ENCODE measurements at regions not wholly inside any gene's neighbourhood (a gene's known extent, or its start where the extent isn't known, plus 50 kb on each side); places are given as distances from the start of the nearest gene placed in this dataset.

DNA sequence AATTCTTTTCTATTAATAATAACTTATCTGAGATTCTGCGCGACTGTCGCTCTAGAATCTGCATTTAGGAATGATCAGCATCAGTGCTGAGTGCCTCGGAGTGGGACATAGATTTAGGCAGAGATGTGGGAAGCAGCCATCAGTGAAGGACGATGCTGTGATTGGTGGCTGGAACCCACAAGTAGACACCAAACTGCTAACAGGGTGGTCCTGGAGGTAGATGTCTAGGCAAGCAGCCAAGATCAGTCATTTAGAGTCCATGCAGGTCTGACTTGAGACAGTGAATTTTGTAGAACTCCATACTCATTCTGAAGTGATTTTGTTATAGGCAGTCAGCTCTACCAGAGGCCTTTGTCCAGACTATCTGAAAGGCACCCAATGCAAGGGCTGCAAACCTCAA, 51.8 kb upstream of the LYST start (continued):
- TF ChIP-seq USF2 (IDR thresholded peaks at IDR 0.05; ENCODE audit: low read depth, low read length) (no peak), RCOR1 (IDR thresholded peaks at IDR 0.05; ENCODE audit: insufficient replicate concordance, low read length) (no peak), NFE2L2 (IDR thresholded peaks at IDR 0.05; ENCODE audit: low read depth, low read length) (no peak)

GRCh38 chr1:235918032-235918431, 51.3 kb upstream of the LYST start:
- BruUV-seq (replicated peaks) = no TSS peak
- ATAC-seq (ENCODE audit: low read depth) (no peak), DNase-seq (no peak)
- Histone ChIP-seq H4K91ac (ENCODE audit: insufficient read depth, low read depth, low read length) (peak overlapping the region; percentile 29; the same call in 1 of the 2 replicates), H4K20me1 (ENCODE audit: insufficient read depth, low read length) (no peaks in the 10 kb centered on the region), H3K4ac (ENCODE audit: low read depth, low read length) (peak overlapping the region; percentile 85), H3K4me3 (ENCODE audit: insufficient read depth, low read depth, low read length) (no peak overlapping the region), H4K5ac (ENCODE audit: low read depth, low read length) (peak overlapping the region; percentile 45; the same call in 1 of the 2 replicates), H2AK9ac (replicated peaks; ENCODE audit: low read depth, low read length, poor library complexity) (no peak overlapping the region), H3K27me3 (ENCODE audit: control insufficient read depth, insufficient read depth, low read length) (no peaks in the 10 kb centered on the region), H3K14ac (replicated peaks; ENCODE audit: low read depth, low read length) (0 out of 2 replicates have a peak overlapping the region, but pooled peaks have one; percentile 8), H2BK5ac (ENCODE audit: low read depth, low read length, poor library complexity, severe bottlenecking) (peak overlapping the region; percentile 53), H2BK20ac (ENCODE audit: low read depth, low read length) (peak overlapping the region; percentile 65), H2BK120ac (ENCODE audit: low read depth, low read length) (peak overlapping the region; percentile 80), H3K36me3 (ENCODE audit: control insufficient read depth, insufficient read depth, low read length) (no peaks in the 10 kb centered on the region), H3K27ac (ENCODE audit: insufficient read depth, low read length) (no peak overlapping the region), H3K56ac (ENCODE audit: extremely low read depth, insufficient read depth, low read length) (no peak overlapping the region), H2AK5ac (ENCODE audit: low read depth, low read length) (peak overlapping the region; percentile 90), H3K9ac (ENCODE audit: low read depth, low read length) (no peak overlapping the region), H2BK15ac (ENCODE audit: low read depth, low read length) (peak overlapping the region; percentile 72; the same call in 1 of the 3 replicates), H3K23ac (ENCODE audit: low read depth, low read length) (no peak overlapping the region), H3K79me1 (ENCODE audit: low read depth in 1 of 2, low read length in 2 of 2) (no peaks in the 10 kb centered on the region), H3K9me3 (ENCODE audit: control insufficient read depth, insufficient read depth, low read length) (no peaks in the 10 kb centered on the region), H3K4me2 (ENCODE audit: low read depth, low read length) (no peak overlapping the region), H3K18ac (ENCODE audit: low read depth, low read length) (peak overlapping the region; percentile 70; the same call in 1 of the 2 replicates), H2AFZ (replicated peaks; ENCODE audit: low read length, poor library complexity) (no peak overlapping the region), H3K4me1 (ENCODE audit: control insufficient read depth, insufficient read depth, low read length) (peaks cover 13% of the 10 kb centered on the region), H4K8ac (ENCODE audit: low read depth in 2 of 2, low read length in 2 of 2) (no peak overlapping the region; a peak in 2 of 4 replicates), H3K9me1 (ENCODE audit: insufficient read depth, low read length) (peaks cover 23% of the 10 kb centered on the region)
- intact Hi-C loops (cut with micrococcal nuclease) (no loop called here), in situ Hi-C loops (cut with MboI; ENCODE audit: low sequenced_read_pairs) (no loop called here), dilution Hi-C loops (cut with HindIII; ENCODE audit: low sequenced_read_pairs, unreplicated experiment) (no loop called here)
- CTCF ChIA-PET = interaction anchor here (0.9 to 1.4 kb wide), 2 partner anchors 11 to 53 kb away, joined by 3 to 10 read pairs; no protein-coding TSS in a partner anchor
- 93% methylated on average over 9 of the region's 13 CpGs; no CpG with 5 or more reads in 1 of the 2 experiments for WGBS, 2 experiments (ENCODE audit: extremely low coverage in 2 of 2, insufficient read length in 1 of 2)
- POLR2A ChIA-PET (ENCODE audit: unreplicated experiment) = interaction anchor here (1.0 kb wide), 1 partner anchor 54 kb away, joined by 3 read pairs; no protein-coding TSS in a partner anchor
- TF ChIP-seq, protein P1, sequence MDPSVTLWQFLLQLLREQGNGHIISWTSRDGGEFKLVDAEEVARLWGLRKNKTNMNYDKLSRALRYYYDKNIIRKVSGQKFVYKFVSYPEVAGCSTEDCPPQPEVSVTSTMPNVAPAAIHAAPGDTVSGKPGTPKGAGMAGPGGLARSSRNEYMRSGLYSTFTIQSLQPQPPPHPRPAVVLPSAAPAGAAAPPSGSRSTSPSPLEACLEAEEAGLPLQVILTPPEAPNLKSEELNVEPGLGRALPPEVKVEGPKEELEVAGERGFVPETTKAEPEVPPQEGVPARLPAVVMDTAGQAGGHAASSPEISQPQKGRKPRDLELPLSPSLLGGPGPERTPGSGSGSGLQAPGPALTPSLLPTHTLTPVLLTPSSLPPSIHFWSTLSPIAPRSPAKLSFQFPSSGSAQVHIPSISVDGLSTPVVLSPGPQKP (IDR thresholded peaks at IDR 0.05; ENCODE audit: borderline replicate concordance, low read depth, low read length) = no peak
- TF ChIP-seq USF2 (IDR thresholded peaks at IDR 0.05; ENCODE audit: low read depth, low read length) (no peak), CHD1 (IDR thresholded peaks at IDR 0.05; ENCODE audit: low read depth, low read length) (no peak), BHLHE40 (IDR thresholded peaks at IDR 0.05; ENCODE audit: low read depth, low read length) (no peak), CTCF (conservative IDR thresholded peaks at IDR 0.05; ENCODE audit: low read depth, low read length) (no peak), NFE2L2 (IDR thresholded peaks at IDR 0.05; ENCODE audit: low read depth, low read length) (no peak), RAD21 (IDR thresholded peaks at IDR 0.05; ENCODE audit: low read length) (no peak), MXI1 (IDR thresholded peaks at IDR 0.05; ENCODE audit: borderline replicate concordance, low read depth, low read length) (no peak), MAZ (IDR thresholded peaks at IDR 0.05; ENCODE audit: borderline replicate concordance, low read depth, low read length) (no peak), CEBPB (IDR thresholded peaks at IDR 0.05; ENCODE audit: low read depth, low read length) (no peak)
